ENCODE measurements at regions not wholly inside any gene's neighbourhood (a gene's known extent, or its start where the extent isn't known, plus 50 kb on each side); places are given as distances from the start of the nearest gene placed in this dataset.
"Not testable (repeated sequence)": the region's sequence is repeated elsewhere in the genome, so short reads cannot be mapped to it uniquely, and the experiment has no call there.

GRCh38 chr7:9725940-9726663, 1247.6 kb upstream of the PHF14 start:
- not testable (repeated sequence) for DNase-seq

GRCh38 chr7:9726811-9727210, 1246.9 kb upstream of the PHF14 start:
- not testable (repeated sequence) for DNase-seq

- not testable (repeated sequence) for DNase-seq
Observed at GRCh38 chr7:9727467-9727869, 1246.2 kb upstream of the PHF14 start.

GRCh38 chr7:9728014-9728657, 1245.5 kb upstream of the PHF14 start:
- DNase-seq: not testable (repeated sequence)

- no peak for DNase-seq
Observed at GRCh38 chr7:9752033-9752432, 1221.6 kb upstream of the PHF14 start.

- no peak for DNase-seq
Observed at GRCh38 chr7:9761224-9761623, 1212.4 kb upstream of the PHF14 start.

- no peak for DNase-seq
Observed at GRCh38 chr7:9776900-9777299, 1196.8 kb upstream of the PHF14 start.

GRCh38 chr7:9778367-9778766, 1195.3 kb upstream of the PHF14 start:
- DNase-seq: no peak

GRCh38 chr7:9781710-9782109, 1192.0 kb upstream of the PHF14 start:
- no peak for DNase-seq

- DNase-seq: no peak
Observed at GRCh38 chr7:9782275-9782674, 1191.4 kb upstream of the PHF14 start.

- no peak for DNase-seq
Observed at GRCh38 chr7:9785211-9785610, 1188.5 kb upstream of the PHF14 start.

GRCh38 chr7:9796241-9796640, 1177.4 kb upstream of the PHF14 start:
- no peak for DNase-seq

- no peak for DNase-seq
Observed at GRCh38 chr7:9822458-9823290, 1151.0 kb upstream of the PHF14 start.

GRCh38 chr7:9835199-9835598, 1138.5 kb upstream of the PHF14 start:
- no peak for DNase-seq

- no peak for DNase-seq
Observed at GRCh38 chr7:9836671-9837070, 1137.0 kb upstream of the PHF14 start.

GRCh38 chr7:9842301-9842700, 1131.4 kb upstream of the PHF14 start:
- DNase-seq: no peak

GRCh38 chr7:9846902-9847301, 1126.8 kb upstream of the PHF14 start:
- no peak for DNase-seq

GRCh38 chr7:9854605-9855004, 1119.1 kb upstream of the PHF14 start:
- no peak for DNase-seq

- no peak for DNase-seq
Observed at GRCh38 chr7:9856668-9857067, 1117.0 kb upstream of the PHF14 start.

GRCh38 chr7:9863545-9863944, 1110.1 kb upstream of the PHF14 start:
- no peak for DNase-seq

- DNase-seq: no peak
Observed at GRCh38 chr7:9869151-9869550, 1104.5 kb upstream of the PHF14 start.

- DNase-seq: no peak
Observed at GRCh38 chr7:9869566-9869965, 1104.1 kb upstream of the PHF14 start.

GRCh38 chr7:9870674-9871073, 1103.0 kb upstream of the PHF14 start:
- DNase-seq: no peak

- DNase-seq: no peak
Observed at GRCh38 chr7:9874182-9874581, 1099.5 kb upstream of the PHF14 start.
